HepG2 (cell line): ENCODE measurements at regions not wholly inside any gene's neighbourhood (a gene's known extent, or its start where the extent isn't known, plus 50 kb on each side); places are given as distances from the start of the nearest gene placed in this dataset.

Experiments used
- IRF2 ChIP-seq: IDR thresholded peaks from 2 replicates; pipeline ENCODE4 v1.6.1; 2018; ENCODE audit warnings: missing genetic modification reagents, missing compliant biosample characterization
- NFRKB ChIP-seq: fragments of 450-650 bp; IDR thresholded peaks from 2 replicates; pipeline ENCODE4 v1.6.1; 2017
- PRPF4 ChIP-seq: fragments of 200-400 bp; formaldehyde crosslinking; IDR thresholded peaks from 2 replicates; pipeline ENCODE4 v1.6.1; 2016; ENCODE audit warnings: low read length, low read depth; ENCODE audit not compliant: poor library complexity, severe bottlenecking
- TF ChIP-seq, protein P1 (sequence below): sonication (generic); formaldehyde crosslinking; IDR thresholded peaks from 2 replicates; pipeline ENCODE4 v1.8.0; 2022; ENCODE audit warnings: mild to moderate bottlenecking, missing genetic modification reagents, borderline replicate concordance

DNA sequence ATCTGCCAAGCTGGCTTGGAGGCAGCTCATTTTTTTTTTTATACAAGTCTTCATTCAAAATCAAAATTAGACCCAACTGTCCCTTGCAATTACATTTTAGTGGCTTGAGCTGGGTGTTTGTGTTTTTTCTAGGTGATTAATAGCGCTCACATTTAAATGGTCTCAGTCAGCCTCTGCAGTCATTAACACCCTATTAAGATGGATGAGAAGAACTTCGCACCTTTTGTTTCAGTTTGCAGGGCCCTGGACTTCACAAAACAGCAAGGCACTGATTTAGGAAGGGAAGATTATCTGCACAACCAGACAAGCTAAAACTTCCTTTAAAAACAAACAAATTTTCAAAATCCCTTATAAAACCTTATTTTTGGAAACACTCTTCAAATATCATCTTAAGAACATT lies 374.8 kb downstream of the EFNA5 start:
- TF ChIP-seq IRF2 (CRISPR knock-in tag) (no peak), NFRKB (no peak), PRPF4 (no peak)
- TF ChIP-seq, protein P1, sequence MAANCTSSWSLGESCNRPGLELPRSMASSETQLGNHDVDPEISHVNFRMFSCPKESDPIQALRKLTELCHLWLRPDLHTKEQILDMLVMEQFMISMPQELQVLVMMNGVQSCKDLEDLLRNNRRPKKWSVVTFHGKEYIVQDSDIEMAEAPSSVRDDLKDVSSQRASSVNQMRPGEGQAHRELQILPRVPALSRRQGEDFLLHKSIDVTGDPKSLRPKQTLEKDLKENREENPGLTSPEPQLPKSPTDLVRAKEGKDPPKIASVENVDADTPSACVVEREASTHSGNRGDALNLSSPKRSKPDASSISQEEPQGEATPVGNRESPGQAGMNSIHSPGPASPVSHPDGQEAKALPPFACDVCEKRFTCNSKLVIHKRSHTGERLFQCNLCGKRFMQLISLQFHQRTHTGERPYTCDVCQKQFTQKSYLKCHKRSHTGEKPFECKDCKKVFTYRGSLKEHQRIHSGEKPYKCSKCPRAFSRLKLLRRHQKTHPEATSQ, result no peak
